A549 (cell line): ENCODE measurements at regions not wholly inside any gene's neighbourhood (a gene's known extent, or its start where the extent isn't known, plus 50 kb on each side); places are given as distances from the start of the nearest gene placed in this dataset.

Experiments
- CTCF ChIP-seq: fragments of >200 bp; sonication (Bioruptor Twin); formaldehyde crosslinking; IDR thresholded peaks from 3 replicates; pipeline ENCODE4 v1.5.1; 2016
- E2F6 ChIP-seq: IDR thresholded peaks from 2 replicates; pipeline ENCODE4 v1.6.1; 2012; ENCODE audit warnings: low read depth, borderline replicate concordance
- EHMT2 ChIP-seq: fragments of 200-600 bp; sonication (generic); IDR thresholded peaks from 2 replicates; pipeline ENCODE4 v1.6.1; 2016; ENCODE audit warnings: antibody characterized with exemption, low read depth, mild to moderate bottlenecking, moderate library complexity
- GATA3 ChIP-seq: IDR thresholded peaks from 2 replicates; pipeline ENCODE4 v1.6.1; 2012; ENCODE audit warnings: borderline replicate concordance
- MYC ChIP-seq: IDR thresholded peaks from 2 replicates; pipeline ENCODE4 v1.6.1; 2012; ENCODE audit warnings: mild to moderate bottlenecking, inconsistent platforms, low read length, improper control_type of control experiment, borderline replicate concordance
- NPAS2 ChIP-seq: fragments of 250-450 bp; sonication (Bioruptor Pico); IDR thresholded peaks from 2 replicates; pipeline ENCODE4 v1.8.0; 2022; ENCODE audit warnings: mild to moderate bottlenecking, moderate library complexity, borderline replicate concordance
- POLR2A ChIP-seq: IDR thresholded peaks from 2 replicates; pipeline ENCODE4 v1.6.1; 2012; ENCODE audit warnings: mild to moderate bottlenecking, low read length
- SREBF2 ChIP-seq: fragments of 450-650 bp; IDR thresholded peaks from 2 replicates; pipeline ENCODE4 v1.6.1; 2014; ENCODE audit warnings: mild to moderate bottlenecking, moderate library complexity

GRCh38 chr18:77833807-77834206 lies 584.2 kb downstream of the GALR1 start:
- TF ChIP-seq CTCF: no peak
- TF ChIP-seq SREBF2: no peak
- TF ChIP-seq MYC: no peak
- TF ChIP-seq GATA3: no peak
- no peak for TF ChIP-seq E2F6
- TF ChIP-seq POLR2A: no peak
- no peak for TF ChIP-seq NPAS2 (CRISPR knock-in tag)
- no peak for TF ChIP-seq EHMT2
